ENCODE measurements at regions not wholly inside any gene's neighbourhood (a gene's known extent, or its start where the extent isn't known, plus 50 kb on each side); places are given as distances from the start of the nearest gene placed in this dataset.

GRCh38 chr10:6788731-6789130 is 208.7 kb upstream of the PRKCQ start:
- H3K4me3 ChIP-seq (ENCODE audit: low read depth, low read length, poor library complexity, severe bottlenecking) = no peak overlapping the region
- H3K4me1 ChIP-seq (ENCODE audit: insufficient read depth, low read length, severe bottlenecking) = no peaks in the 10 kb centered on the region
- H3K36me3 ChIP-seq (ENCODE audit: insufficient read depth, low read length) = no peaks in the 10 kb centered on the region
- H3F3A ChIP-seq (ENCODE audit: insufficient read depth, low read length) = no peaks in the 10 kb centered on the region
- TF ChIP-seq CTCF (IDR thresholded peaks at IDR 0.05; ENCODE audit: low read length) = no peak
- TF ChIP-seq EZH2 (IDR thresholded peaks at IDR 0.05; ENCODE audit: borderline replicate concordance, low read length) = no peak
- no peaks in the 10 kb centered on the region for H3K9me2 ChIP-seq (ENCODE audit: low read depth, low read length)
- no peaks in the 10 kb centered on the region for H3K9me3 ChIP-seq (ENCODE audit: low read length)
- no peak overlapping the region for H3K9ac ChIP-seq (ENCODE audit: low read length)
- no peak overlapping the region for H2AFZ ChIP-seq (ENCODE audit: low read length)
- no peak overlapping the region for H3K4me2 ChIP-seq (ENCODE audit: low read length)
- H4K20me1 ChIP-seq (ENCODE audit: insufficient read depth, low read length) = no peaks in the 10 kb centered on the region
- no peaks in the 10 kb centered on the region for H3K27me3 ChIP-seq (ENCODE audit: insufficient read depth, low read length)
- no peaks in the 10 kb centered on the region for H3K79me2 ChIP-seq (ENCODE audit: insufficient read depth, low read length)
- H3K27ac ChIP-seq (ENCODE audit: low read depth, low read length, poor library complexity, severe bottlenecking) = no peak overlapping the region

- H3K4me2 ChIP-seq (ENCODE audit: low read length) = no peak overlapping the region
- no peaks in the 10 kb centered on the region for H3K9me2 ChIP-seq (ENCODE audit: low read depth, low read length)
- H3F3A ChIP-seq (ENCODE audit: insufficient read depth, low read length) = no peaks in the 10 kb centered on the region
- H3K9ac ChIP-seq (ENCODE audit: low read length) = no peak overlapping the region
- H3K27me3 ChIP-seq (ENCODE audit: insufficient read depth, low read length) = no peaks in the 10 kb centered on the region
- H3K4me1 ChIP-seq (ENCODE audit: insufficient read depth, low read length, severe bottlenecking) = no peaks in the 10 kb centered on the region
- H3K9me3 ChIP-seq (ENCODE audit: low read length) = no peaks in the 10 kb centered on the region
- no peak overlapping the region for H2AFZ ChIP-seq (ENCODE audit: low read length)
- TF ChIP-seq EZH2 (IDR thresholded peaks at IDR 0.05; ENCODE audit: borderline replicate concordance, low read length) (no peak), CTCF (IDR thresholded peaks at IDR 0.05; ENCODE audit: low read length) (no peak)
- H4K20me1 ChIP-seq (ENCODE audit: insufficient read depth, low read length) = no peaks in the 10 kb centered on the region
- no peaks in the 10 kb centered on the region for H3K36me3 ChIP-seq (ENCODE audit: insufficient read depth, low read length)
- no peak overlapping the region for H3K4me3 ChIP-seq (ENCODE audit: low read depth, low read length, poor library complexity, severe bottlenecking)
- H3K79me2 ChIP-seq (ENCODE audit: insufficient read depth, low read length) = no peaks in the 10 kb centered on the region
- H3K27ac ChIP-seq (ENCODE audit: low read depth, low read length, poor library complexity, severe bottlenecking) = no peak overlapping the region
These were observed 208.2 kb upstream of the PRKCQ start for GRCh38 chr10:6788231-6788630.

GRCh38 chr10:6787718-6788117 is 207.6 kb upstream of the PRKCQ start:
- no peak overlapping the region for H3K4me2 ChIP-seq (ENCODE audit: low read length)

More at GRCh38 chr10:6787718-6788117, 207.6 kb upstream of the PRKCQ start:
- Histone ChIP-seq H3K36me3 (ENCODE audit: insufficient read depth, low read length) (no peaks in the 10 kb centered on the region), H3F3A (ENCODE audit: insufficient read depth, low read length) (no peaks in the 10 kb centered on the region), H3K9me2 (ENCODE audit: low read depth, low read length) (no peaks in the 10 kb centered on the region), H3K27me3 (ENCODE audit: insufficient read depth, low read length) (no peaks in the 10 kb centered on the region), H4K20me1 (ENCODE audit: insufficient read depth, low read length) (no peaks in the 10 kb centered on the region), H3K9ac (ENCODE audit: low read length) (no peak overlapping the region), H2AFZ (ENCODE audit: low read length) (no peak overlapping the region), H3K4me1 (ENCODE audit: insufficient read depth, low read length, severe bottlenecking) (no peaks in the 10 kb centered on the region), H3K4me3 (ENCODE audit: low read depth, low read length, poor library complexity, severe bottlenecking) (no peak overlapping the region), H3K9me3 (ENCODE audit: low read length) (no peaks in the 10 kb centered on the region), H3K27ac (ENCODE audit: low read depth, low read length, poor library complexity, severe bottlenecking) (no peak overlapping the region), H3K79me2 (ENCODE audit: insufficient read depth, low read length) (no peaks in the 10 kb centered on the region)
- no peak for TF ChIP-seq CTCF (IDR thresholded peaks at IDR 0.05; ENCODE audit: low read length)
- no peak for TF ChIP-seq EZH2 (IDR thresholded peaks at IDR 0.05; ENCODE audit: borderline replicate concordance, low read length)
